ENCODE measurements at regions not wholly inside any gene's neighbourhood (a gene's known extent, or its start where the extent isn't known, plus 50 kb on each side); places are given as distances from the start of the nearest gene placed in this dataset.

GRCh38 chr1:29870621-29871020, 634.3 kb downstream of the PTPRU start:
- FAIRE-seq: no peak

- no peak for FAIRE-seq
These were observed 633.5 kb downstream of the PTPRU start for GRCh38 chr1:29869802-29870201.

- no peak for FAIRE-seq
These were observed 632.6 kb downstream of the PTPRU start for GRCh38 chr1:29868944-29869343.

- no peak for FAIRE-seq
These were observed 631.8 kb downstream of the PTPRU start for GRCh38 chr1:29868096-29868495.

GRCh38 chr1:29865051-29865450, 628.7 kb downstream of the PTPRU start:
- FAIRE-seq: no peak

GRCh38 chr1:29864431-29865022, 628.2 kb downstream of the PTPRU start:
- no peak for FAIRE-seq

GRCh38 chr1:29861922-29862321, 625.6 kb downstream of the PTPRU start:
- FAIRE-seq: no peak

- FAIRE-seq: no peak
These were observed 625.1 kb downstream of the PTPRU start for GRCh38 chr1:29861446-29861845.

GRCh38 chr1:29860681-29861080, 624.4 kb downstream of the PTPRU start:
- FAIRE-seq: no peak

GRCh38 chr1:29860056-29860455, 623.7 kb downstream of the PTPRU start:
- FAIRE-seq: no peak

- no peak for FAIRE-seq
These were observed 622.8 kb downstream of the PTPRU start for GRCh38 chr1:29859126-29859525.

GRCh38 chr1:29858646-29859045, 622.3 kb downstream of the PTPRU start:
- no peak for FAIRE-seq

GRCh38 chr1:29856340-29857114, 620.2 kb downstream of the PTPRU start:
- no peak for FAIRE-seq

GRCh38 chr1:29855561-29856160, 619.3 kb downstream of the PTPRU start:
- no peak for FAIRE-seq

GRCh38 chr1:29854700-29855276, 618.5 kb downstream of the PTPRU start:
- FAIRE-seq: no peak

- no peak for FAIRE-seq
These were observed 617.5 kb downstream of the PTPRU start for GRCh38 chr1:29853716-29854330.

GRCh38 chr1:29852248-29852647, 615.9 kb downstream of the PTPRU start:
- no peak for FAIRE-seq

GRCh38 chr1:29851691-29852090, 615.4 kb downstream of the PTPRU start:
- FAIRE-seq: no peak

GRCh38 chr1:29849991-29850757, 613.9 kb downstream of the PTPRU start:
- no peak for FAIRE-seq

- FAIRE-seq: no peak
These were observed 612.9 kb downstream of the PTPRU start for GRCh38 chr1:29849038-29849750.

GRCh38 chr1:29845910-29846309, 609.6 kb downstream of the PTPRU start:
- FAIRE-seq: no peak

GRCh38 chr1:29842130-29842529, 605.8 kb downstream of the PTPRU start:
- no peak for FAIRE-seq

All from TTC549 (cell line).